ENCODE measurements at regions not wholly inside any gene's neighbourhood (a gene's known extent, or its start where the extent isn't known, plus 50 kb on each side); places are given as distances from the start of the nearest gene placed in this dataset.

GRCh38 chr20:17868700-17869231 lies 99.8 kb downstream of the SNX5 start:
- Histone ChIP-seq H3K27me3 (replicated peaks; ENCODE audit: insufficient read depth) (no peaks in the 10 kb centered on the region), H3K4me1 (ENCODE audit: control insufficient read depth in 1 of 2, low read depth in 2 of 2) (peaks cover 0 to 11% of the 10 kb centered on the region in 2 donors), H3K36me3 (no peaks in the 10 kb centered on the region), H3K27ac (no peak overlapping the region), H3K4me3 (no peak overlapping the region), H3K9me3 (no peaks in the 10 kb centered on the region)
- no peak for TF ChIP-seq CTCF (IDR thresholded peaks at IDR 0.05)
- DNase-seq (ENCODE audit: low spot score), result no peak
- ATAC-seq (ENCODE audit: insufficient number of reproducible peaks, low FRiP score, low read depth), result no peak

- no peak for ATAC-seq (ENCODE audit: insufficient number of reproducible peaks, low FRiP score, low read depth)
- Histone ChIP-seq H3K27me3 (replicated peaks; ENCODE audit: insufficient read depth) (no peaks in the 10 kb centered on the region), H3K9me3 (no peaks in the 10 kb centered on the region), H3K4me3 (no peak overlapping the region), H3K27ac (no peak overlapping the region), H3K36me3 (no peaks in the 10 kb centered on the region), H3K4me1 (ENCODE audit: control insufficient read depth in 1 of 2, low read depth in 2 of 2) (peaks cover 0 to 11% of the 10 kb centered on the region in 2 donors)
- TF ChIP-seq CTCF (IDR thresholded peaks at IDR 0.05), result no peak
- DNase-seq (ENCODE audit: low spot score), result no peak
Observed at GRCh38 chr20:17868151-17868550, 100.4 kb downstream of the SNX5 start.

GRCh38 chr20:17867131-17867925 lies 101.3 kb downstream of the SNX5 start:
- Histone ChIP-seq H3K36me3 (no peaks in the 10 kb centered on the region), H3K9me3 (no peaks in the 10 kb centered on the region), H3K4me3 (no peak overlapping the region), H3K27me3 (replicated peaks; ENCODE audit: insufficient read depth) (no peaks in the 10 kb centered on the region), H3K27ac (no peak overlapping the region), H3K4me1 (ENCODE audit: control insufficient read depth in 1 of 2, low read depth in 2 of 2) (peaks cover 0 to 11% of the 10 kb centered on the region in 2 donors)
- no peak for TF ChIP-seq CTCF (IDR thresholded peaks at IDR 0.05)
- DNase-seq (ENCODE audit: low spot score), result no peak
- ATAC-seq (ENCODE audit: insufficient number of reproducible peaks, low FRiP score, low read depth), result no peak

GRCh38 chr20:17866234-17867001 lies 102.2 kb downstream of the SNX5 start:
- no peaks in the 10 kb centered on the region for H3K27me3 ChIP-seq (replicated peaks; ENCODE audit: insufficient read depth)
- no peak overlapping the region for H3K4me3 ChIP-seq
- no peak overlapping the region for H3K27ac ChIP-seq
- DNase-seq (ENCODE audit: low spot score) (no peak), ATAC-seq (ENCODE audit: insufficient number of reproducible peaks, low FRiP score, low read depth) (no peak)
- peaks cover 0 to 11% of the 10 kb centered on the region in 2 donors for H3K4me1 ChIP-seq (ENCODE audit: control insufficient read depth in 1 of 2, low read depth in 2 of 2)
- no peak for TF ChIP-seq CTCF (IDR thresholded peaks at IDR 0.05)
- H3K36me3 ChIP-seq, result no peaks in the 10 kb centered on the region
- H3K9me3 ChIP-seq, result no peaks in the 10 kb centered on the region

GRCh38 chr20:17863577-17864292 lies 104.9 kb downstream of the SNX5 start:
- Histone ChIP-seq H3K4me3 (no peak overlapping the region), H3K27me3 (replicated peaks; ENCODE audit: insufficient read depth) (no peaks in the 10 kb centered on the region), H3K27ac (no peak overlapping the region), H3K36me3 (no peaks in the 10 kb centered on the region), H3K4me1 (ENCODE audit: control insufficient read depth in 1 of 2, low read depth in 2 of 2) (no peaks in the 10 kb centered on the region), H3K9me3 (no peaks in the 10 kb centered on the region)
- TF ChIP-seq CTCF (IDR thresholded peaks at IDR 0.05), result no peak
- ATAC-seq (ENCODE audit: insufficient number of reproducible peaks, low FRiP score, low read depth) (no peak), DNase-seq (ENCODE audit: low spot score) (no peak)
